Neural crest cell (in vitro differentiated cells): ENCODE measurements at regions not wholly inside any gene's neighbourhood (a gene's known extent, or its start where the extent isn't known, plus 50 kb on each side); places are given as distances from the start of the nearest gene placed in this dataset.

Experiments used
- DNase-seq: peaks from one replicate; pipeline ENCODE4 v3.0.0; 2021; ENCODE audit warnings: low read depth, mixed read lengths, low spot score
- H3K27ac Mint-ChIP-seq: one replicate; pipeline ENCODE4 v1.8.0; 2021; ENCODE audit warnings: mild to moderate bottlenecking, mixed read lengths; ENCODE audit not compliant: unreplicated experiment
- H3K27me3 Mint-ChIP-seq: 2 replicates; pipeline ENCODE4 v1.8.0; 2021; ENCODE audit warnings: low read depth, mild to moderate bottlenecking, mixed read lengths
- H3K36me3 Mint-ChIP-seq: 2 replicates; pipeline ENCODE4 v1.8.0; 2021; ENCODE audit warnings: low read depth, mild to moderate bottlenecking, mixed read lengths
- H3K4me1 Mint-ChIP-seq: 2 replicates; pipeline ENCODE4 v1.8.0; 2021; ENCODE audit warnings: mixed read lengths
- H3K4me3 Mint-ChIP-seq: one replicate; pipeline ENCODE4 v1.8.0; 2021; ENCODE audit warnings: mild to moderate bottlenecking, mixed read lengths
- H3K9me3 Mint-ChIP-seq: 2 replicates; pipeline ENCODE4 v1.8.0; 2021; ENCODE audit warnings: mixed read lengths
- CTCF ChIP-seq: fragments of 200-600 bp; sonication (generic); conservative IDR thresholded peaks from 2 replicates; pipeline ENCODE4 v1.5.0; 2021; ENCODE audit warnings: antibody characterized with exemption, mild to moderate bottlenecking

GRCh38 chrX:38856670-38857265, 55.5 kb downstream of the MID1IP1 start:
- Mint-ChIP-seq H3K36me3 (no peaks in the 10 kb centered on the region), H3K9me3 (no peaks in the 10 kb centered on the region), H3K27me3 (no peaks in the 10 kb centered on the region), H3K27ac (no peak overlapping the region), H3K4me1 (peaks cover 18% of the 10 kb centered on the region), H3K4me3 (no peak overlapping the region)
- no peak for TF ChIP-seq CTCF
- DNase-seq, result no peak

GRCh38 chrX:38857736-38858523, 56.7 kb downstream of the MID1IP1 start:
- Mint-ChIP-seq H3K36me3 (no peaks in the 10 kb centered on the region), H3K9me3 (no peaks in the 10 kb centered on the region), H3K4me1 (peaks cover 18% of the 10 kb centered on the region), H3K4me3 (peak overlapping the region; percentile 55), H3K27ac (peak overlapping the region; percentile 87), H3K27me3 (no peaks in the 10 kb centered on the region)
- no peak for TF ChIP-seq CTCF
- DNase-seq, result no peak

GRCh38 chrX:38859602-38860001, 58.3 kb downstream of the MID1IP1 start:
- Mint-ChIP-seq H3K36me3 (no peaks in the 10 kb centered on the region), H3K27ac (no peak overlapping the region), H3K4me1 (peaks cover 18% of the 10 kb centered on the region), H3K4me3 (no peak overlapping the region), H3K9me3 (no peaks in the 10 kb centered on the region), H3K27me3 (no peaks in the 10 kb centered on the region)
- no peak for TF ChIP-seq CTCF
- DNase-seq, result no peak

GRCh38 chrX:38860106-38861013, 59.1 kb downstream of the MID1IP1 start:
- no peak for TF ChIP-seq CTCF
- Mint-ChIP-seq H3K4me1 (peaks cover 18% of the 10 kb centered on the region), H3K36me3 (no peaks in the 10 kb centered on the region), H3K4me3 (no peak overlapping the region), H3K9me3 (no peaks in the 10 kb centered on the region), H3K27me3 (no peaks in the 10 kb centered on the region), H3K27ac (no peak overlapping the region)
- no peak for DNase-seq

- H3K4me3 Mint-ChIP-seq, result no peak overlapping the region
- TF ChIP-seq CTCF, result no peak
- H3K27me3 Mint-ChIP-seq, result no peaks in the 10 kb centered on the region
- peaks cover 18% of the 10 kb centered on the region for H3K4me1 Mint-ChIP-seq
- no peak overlapping the region for H3K27ac Mint-ChIP-seq
- no peaks in the 10 kb centered on the region for H3K9me3 Mint-ChIP-seq
- no peak for DNase-seq
- H3K36me3 Mint-ChIP-seq, result no peaks in the 10 kb centered on the region
These were observed 60.2 kb downstream of the MID1IP1 start for GRCh38 chrX:38861489-38861888.
